Osteocyte (in vitro differentiated cells): ENCODE measurements at regions not wholly inside any gene's neighbourhood (a gene's known extent, or its start where the extent isn't known, plus 50 kb on each side); places are given as distances from the start of the nearest gene placed in this dataset.

Experiments used
- DNase-seq: peaks from one replicate; pipeline ENCODE4 v3.0.0; 2021; ENCODE audit warnings: mixed read lengths; ENCODE audit not compliant: unreplicated experiment; ENCODE audit errors: extremely low spot score
- H3K27ac Mint-ChIP-seq: one replicate; pipeline ENCODE4 v1.8.0; 2021; ENCODE audit warnings: mild to moderate bottlenecking, mixed read lengths; ENCODE audit not compliant: unreplicated experiment
- H3K27me3 Mint-ChIP-seq: one replicate; pipeline ENCODE4 v1.8.0; 2021; ENCODE audit warnings: mixed read lengths; ENCODE audit not compliant: unreplicated experiment
- H3K36me3 Mint-ChIP-seq: one replicate; pipeline ENCODE4 v1.8.0; 2021; ENCODE audit warnings: mixed read lengths; ENCODE audit not compliant: unreplicated experiment
- H3K4me1 Mint-ChIP-seq: one replicate; pipeline ENCODE4 v1.8.0; 2021; ENCODE audit warnings: mixed read lengths; ENCODE audit not compliant: unreplicated experiment
- H3K4me3 Mint-ChIP-seq: one replicate; pipeline ENCODE4 v1.8.0; 2021; ENCODE audit warnings: mild to moderate bottlenecking, moderate library complexity, mixed read lengths; ENCODE audit not compliant: unreplicated experiment
- H3K9me3 Mint-ChIP-seq: one replicate; pipeline ENCODE4 v1.8.0; 2021; ENCODE audit warnings: mixed read lengths; ENCODE audit not compliant: unreplicated experiment
- TF ChIP-seq, protein P1 (sequence below): fragments of 200-600 bp; sonication (generic); IDR thresholded peaks from 2 replicates; pipeline ENCODE4 v1.5.0; 2021; ENCODE audit warnings: antibody characterized with exemption, mild to moderate bottlenecking, moderate library complexity

DNA sequence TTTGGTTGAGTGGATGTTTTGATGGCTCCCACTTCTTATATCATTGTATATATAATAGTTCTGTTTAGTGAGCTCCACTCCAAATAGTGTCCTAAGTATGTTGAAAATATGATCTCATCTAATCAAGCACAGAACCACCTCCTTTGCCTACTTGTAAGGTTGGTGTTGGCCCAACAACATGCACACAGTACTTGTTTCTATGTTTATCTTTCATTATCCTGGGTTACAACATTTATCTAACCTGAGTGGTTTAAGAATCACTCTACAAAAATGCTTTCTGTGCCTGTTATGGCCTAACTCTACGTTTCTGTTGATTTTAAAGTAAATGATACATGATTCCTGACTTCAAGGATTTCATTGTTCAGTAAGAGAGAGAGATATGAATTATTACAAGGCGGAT, 281.9 kb downstream of the FIGN start:
- Mint-ChIP-seq H3K4me3 (no peak overlapping the region), H3K36me3 (no peaks in the 10 kb centered on the region), H3K9me3 (no peaks in the 10 kb centered on the region), H3K27ac (no peak overlapping the region), H3K4me1 (peaks cover 6% of the 10 kb centered on the region), H3K27me3 (no peaks in the 10 kb centered on the region)
- TF ChIP-seq, protein P1, sequence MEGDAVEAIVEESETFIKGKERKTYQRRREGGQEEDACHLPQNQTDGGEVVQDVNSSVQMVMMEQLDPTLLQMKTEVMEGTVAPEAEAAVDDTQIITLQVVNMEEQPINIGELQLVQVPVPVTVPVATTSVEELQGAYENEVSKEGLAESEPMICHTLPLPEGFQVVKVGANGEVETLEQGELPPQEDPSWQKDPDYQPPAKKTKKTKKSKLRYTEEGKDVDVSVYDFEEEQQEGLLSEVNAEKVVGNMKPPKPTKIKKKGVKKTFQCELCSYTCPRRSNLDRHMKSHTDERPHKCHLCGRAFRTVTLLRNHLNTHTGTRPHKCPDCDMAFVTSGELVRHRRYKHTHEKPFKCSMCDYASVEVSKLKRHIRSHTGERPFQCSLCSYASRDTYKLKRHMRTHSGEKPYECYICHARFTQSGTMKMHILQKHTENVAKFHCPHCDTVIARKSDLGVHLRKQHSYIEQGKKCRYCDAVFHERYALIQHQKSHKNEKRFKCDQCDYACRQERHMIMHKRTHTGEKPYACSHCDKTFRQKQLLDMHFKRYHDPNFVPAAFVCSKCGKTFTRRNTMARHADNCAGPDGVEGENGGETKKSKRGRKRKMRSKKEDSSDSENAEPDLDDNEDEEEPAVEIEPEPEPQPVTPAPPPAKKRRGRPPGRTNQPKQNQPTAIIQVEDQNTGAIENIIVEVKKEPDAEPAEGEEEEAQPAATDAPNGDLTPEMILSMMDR: no peak
- no peak for DNase-seq

DNA sequence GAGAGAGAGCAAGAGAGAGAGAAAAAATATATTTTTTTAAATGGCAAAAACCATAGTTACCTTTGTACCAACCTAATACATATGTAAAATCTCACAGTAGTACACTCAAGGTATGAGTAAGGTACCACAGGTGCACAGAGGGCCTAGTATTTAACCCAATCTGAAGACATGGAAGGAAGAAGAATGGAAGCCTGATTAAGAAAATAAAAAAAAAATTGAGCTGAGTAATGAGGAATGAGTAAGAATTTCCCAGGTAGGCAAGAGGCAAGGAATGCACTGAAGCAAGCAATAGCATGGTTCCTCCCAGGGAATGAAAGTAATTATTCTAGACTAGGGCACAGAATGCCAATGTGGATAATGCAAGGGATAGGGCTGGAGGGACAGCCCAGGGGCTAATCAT, 294.2 kb downstream of the FIGN start:
- Mint-ChIP-seq H3K27me3 (no peaks in the 10 kb centered on the region), H3K9me3 (no peaks in the 10 kb centered on the region), H3K4me3 (no peak overlapping the region), H3K36me3 (no peaks in the 10 kb centered on the region), H3K27ac (no peak overlapping the region), H3K4me1 (no peaks in the 10 kb centered on the region)
- TF ChIP-seq, protein P1: no peak
- no peak for DNase-seq

DNA sequence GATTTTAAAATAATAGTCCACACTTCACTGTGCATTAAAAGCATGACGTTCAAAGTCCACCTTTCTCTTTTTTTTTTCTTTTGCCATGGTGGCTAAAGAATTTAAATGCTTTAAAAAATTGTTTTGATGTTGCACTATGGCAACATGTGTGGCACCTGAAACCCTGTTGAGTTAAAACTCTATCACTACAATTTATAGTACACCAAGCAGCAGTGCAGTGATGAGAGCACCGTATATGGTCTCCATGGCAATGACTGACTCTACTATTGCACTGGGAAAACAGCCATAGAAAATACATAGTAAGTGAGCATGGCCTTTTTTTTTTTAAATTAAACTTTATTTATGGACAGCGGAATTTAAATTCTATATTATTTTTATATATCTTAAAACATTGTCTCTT, 298.8 kb downstream of the FIGN start:
- H3K4me1 Mint-ChIP-seq: no peaks in the 10 kb centered on the region
- H3K27ac Mint-ChIP-seq: no peak overlapping the region
- no peak overlapping the region for H3K4me3 Mint-ChIP-seq
- TF ChIP-seq, protein P1: no peak
- H3K9me3 Mint-ChIP-seq: no peaks in the 10 kb centered on the region
- H3K36me3 Mint-ChIP-seq: no peaks in the 10 kb centered on the region
- H3K27me3 Mint-ChIP-seq: no peaks in the 10 kb centered on the region
- DNase-seq: no peak

DNA sequence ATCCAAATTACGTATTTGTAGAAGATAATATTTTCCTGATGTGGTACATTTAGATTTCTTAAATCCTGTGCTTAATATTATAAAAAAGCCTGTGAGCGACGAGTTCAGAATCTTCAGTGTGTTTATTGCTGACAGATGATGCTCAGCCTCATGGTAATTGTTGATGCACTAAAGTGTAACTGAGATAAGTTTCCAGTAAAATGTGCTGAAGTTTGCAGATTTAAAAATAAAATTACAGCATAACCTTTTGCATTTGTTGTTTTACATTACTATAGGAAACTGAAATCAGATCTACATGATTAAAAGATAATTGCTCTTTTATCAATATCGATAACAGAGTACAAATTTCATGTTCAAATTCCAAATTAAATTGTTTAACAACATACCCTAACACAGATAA, 307.6 kb downstream of the FIGN start:
- H3K27me3 Mint-ChIP-seq: no peaks in the 10 kb centered on the region
- no peak overlapping the region for H3K4me3 Mint-ChIP-seq
- H3K4me1 Mint-ChIP-seq: no peaks in the 10 kb centered on the region
- DNase-seq: no peak
- TF ChIP-seq, protein P1: no peak
- no peaks in the 10 kb centered on the region for H3K9me3 Mint-ChIP-seq
- no peaks in the 10 kb centered on the region for H3K36me3 Mint-ChIP-seq
- no peak overlapping the region for H3K27ac Mint-ChIP-seq

DNA sequence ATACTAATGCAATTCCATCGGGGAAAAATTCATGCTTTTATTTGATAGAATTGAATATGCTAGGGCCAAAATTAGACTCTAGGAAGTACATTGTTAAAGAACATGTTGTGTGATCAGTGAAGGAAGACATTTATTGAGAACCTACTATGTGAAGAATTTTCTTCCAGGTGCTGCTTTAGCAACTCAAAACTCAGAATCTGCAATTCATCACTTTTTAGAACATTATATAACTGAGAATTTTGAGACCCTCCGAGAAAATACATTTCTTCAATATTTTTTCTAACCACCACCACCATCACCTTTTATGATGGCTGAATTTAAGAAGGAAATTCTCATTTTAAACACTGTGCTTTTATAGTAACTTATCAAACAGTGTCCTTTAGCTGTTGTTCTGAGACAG, 315.2 kb downstream of the FIGN start:
- Mint-ChIP-seq H3K4me1 (peaks cover 9% of the 10 kb centered on the region), H3K36me3 (no peaks in the 10 kb centered on the region), H3K4me3 (no peak overlapping the region), H3K27ac (no peak overlapping the region), H3K9me3 (peaks cover under 1% of the 10 kb centered on the region), H3K27me3 (no peaks in the 10 kb centered on the region)
- TF ChIP-seq, protein P1: no peak
- DNase-seq: no peak
